T-cell (primary cell): ENCODE measurements at regions not wholly inside any gene's neighbourhood (a gene's known extent, or its start where the extent isn't known, plus 50 kb on each side); places are given as distances from the start of the nearest gene placed in this dataset.

Experiments used
- ATAC-seq, 4 experiments: fragments of 200-7000 bp in 3 of 4; fragments of 150-1000 bp in 1 of 4; cut with Tn5 transposase; replicated peaks in 1 of 4; 1 replicate in 3 of 4; 2 replicates in 1 of 4; pipeline ENCODE4 v1.10.0; 2021; ENCODE audit warnings: moderate library complexity in 3 of 4, mild to moderate bottlenecking in 2 of 4, moderate number of reproducible peaks in 1 of 4
- CTCF ChIA-PET, 2 donors: fragments of 300-600 bp; sonication (Branson Sonifier 250); formaldehyde crosslinking; loops; one replicate each; lab custom pipeline; 2022; ENCODE audit warnings: antibody characterized with exemption in 2 of 2; lab: Charles Lee
- POLR2A ChIA-PET, 2 donors: fragments of 300-600 bp; sonication (Branson Sonifier 250); formaldehyde crosslinking; loops; one replicate each; lab custom pipeline; 2022; ENCODE audit warnings: antibody characterized with exemption in 2 of 2; lab: Charles Lee
- DNase-seq, 35 experiments: peaks; one replicate each; pipeline versions ENCODE4 v3.0.0 to v3.0.0-alpha.2; 2013 to 2023
- H3K27ac ChIP-seq: one replicate; pipeline ENCODE4 v1.5.1; 2013; ENCODE audit warnings: low read length
- H3K27me3 ChIP-seq, 2 experiments: replicated peaks in 1 of 2; 1 replicate in 1 of 2; 2 replicates in 1 of 2; pipeline versions ENCODE4 v1.6.1 to v1.7.0; 2013; ENCODE audit warnings: low read length in 1 of 2, mixed read lengths in 1 of 2; ENCODE audit not compliant: control insufficient read depth in 2 of 2, insufficient read depth in 2 of 2; ENCODE audit errors: extremely low read depth in 1 of 2
- H3K36me3 ChIP-seq, 2 donors: 1 replicate in 1 of 2; 2 replicates in 1 of 2; pipeline versions ENCODE4 v1.6.1 to v1.7.0; 2013; ENCODE audit warnings: low read length in 1 of 2; ENCODE audit not compliant: control insufficient read depth in 2 of 2, insufficient read depth in 1 of 2; ENCODE audit errors: extremely low read depth in 1 of 2
- H3K4me1 ChIP-seq, 2 experiments: 1 replicate in 1 of 2; 2 replicates in 1 of 2; pipeline versions ENCODE4 v1.6.1 to v1.7.0; 2013; ENCODE audit warnings: low read length in 2 of 2, mixed read lengths in 1 of 2; ENCODE audit not compliant: insufficient read depth in 2 of 2, control insufficient read depth in 1 of 2; ENCODE audit errors: extremely low read depth in 1 of 2
- H3K4me3 ChIP-seq, 2 donors: 1 replicate in 1 of 2; 2 replicates in 1 of 2; pipeline versions ENCODE4 v1.5.1 to v1.7.0; 2013; ENCODE audit warnings: mild to moderate bottlenecking in 2 of 2, low read length in 1 of 2, moderate library complexity in 1 of 2; ENCODE audit not compliant: control insufficient read depth in 1 of 2; ENCODE audit errors: extremely low read depth in 1 of 2
- H3K9me3 ChIP-seq: 2 replicates; pipeline ENCODE4 v1.7.0; 2013
- H3K27ac Mint-ChIP-seq, 2 donors: one replicate each; pipeline ENCODE4 v1.8.0; 2020 to 2021; ENCODE audit warnings: mild to moderate bottlenecking in 2 of 2, mixed read lengths in 2 of 2
- H3K27me3 Mint-ChIP-seq, 2 donors: one replicate each; pipeline ENCODE4 v1.8.0; 2021 to 2022; ENCODE audit warnings: mixed read lengths in 2 of 2
- H3K36me3 Mint-ChIP-seq: one replicate; pipeline ENCODE4 v1.8.0; 2021; ENCODE audit warnings: mixed read lengths
- H3K4me1 Mint-ChIP-seq, 3 donors: one replicate each; pipeline ENCODE4 v1.8.0; 2020 to 2022; ENCODE audit warnings: mixed read lengths in 3 of 3, mild to moderate bottlenecking in 1 of 3
- H3K4me3 Mint-ChIP-seq, 3 donors: one replicate each; pipeline ENCODE4 v1.8.0; 2020 to 2022; ENCODE audit warnings: mild to moderate bottlenecking in 3 of 3, mixed read lengths in 3 of 3, moderate library complexity in 3 of 3
- H3K9me3 Mint-ChIP-seq, 3 donors: one replicate each; pipeline ENCODE4 v1.8.0; 2020 to 2022; ENCODE audit warnings: mixed read lengths in 3 of 3
- WGBS: methylation state at CpG from one replicate; pipeline ENCODE4 v1.1.5; 2013; ENCODE audit warnings: missing lambda C conversion rate; ENCODE audit not compliant: insufficient coverage; 5-methylcytosine and 5-hydroxymethylcytosine counted together

DNA sequence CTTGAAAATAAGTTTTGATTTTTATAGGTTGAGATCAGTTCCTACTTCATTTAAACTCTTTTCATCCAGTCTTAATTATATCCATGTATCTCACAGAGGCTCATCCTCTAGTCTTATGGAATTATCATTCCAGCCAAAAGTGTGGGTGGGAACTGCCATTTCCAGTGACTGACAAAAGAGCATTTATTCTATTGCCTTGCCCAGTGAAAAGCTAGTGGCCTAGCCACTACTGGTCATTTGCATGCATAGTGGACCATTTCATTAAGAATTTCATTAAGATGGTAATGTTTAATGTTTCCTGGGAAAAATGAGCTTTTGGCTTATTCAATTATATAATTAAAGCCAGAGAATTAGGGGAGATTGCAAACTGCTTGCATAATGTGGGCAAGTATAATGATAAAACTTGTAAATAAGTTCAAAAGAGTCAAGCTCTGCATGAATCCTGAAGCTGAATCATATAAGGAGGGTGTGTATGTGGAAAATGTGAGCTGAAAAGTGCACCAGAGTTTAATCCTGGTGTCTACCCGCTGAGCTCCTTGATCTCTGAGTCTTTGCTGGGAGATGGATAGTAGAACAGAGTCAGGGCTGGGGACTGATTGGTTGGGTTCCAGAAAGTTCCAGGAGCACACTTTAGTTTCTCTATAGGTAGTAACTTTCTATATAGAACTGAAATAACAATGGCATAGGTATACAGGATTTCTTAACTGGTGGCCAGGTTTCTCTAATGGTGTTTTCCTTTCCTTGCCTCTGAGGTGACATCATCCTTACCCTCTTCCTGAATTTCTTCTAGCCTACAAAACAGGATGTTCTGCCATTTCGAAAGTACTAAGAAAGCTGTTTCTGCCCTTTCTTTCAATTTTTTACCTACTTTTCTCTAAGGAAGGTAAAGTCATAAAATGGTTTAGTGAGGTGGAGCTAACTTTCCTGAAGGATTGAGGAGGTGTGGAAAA, 78.5 kb downstream of the KIF4B start:
- Histone ChIP-seq H3K9me3 (no peaks in the 10 kb centered on the region), H3K4me3 (no peak overlapping the region), H3K36me3 (no peaks in the 10 kb centered on the region), H3K27me3 (peaks cover 0 to 3% of the 10 kb centered on the region in 2 experiments), H3K4me1 (no peaks in the 10 kb centered on the region), H3K27ac (no peak overlapping the region)
- ChIA-PET CTCF (no interaction called here), POLR2A (interaction anchor here in 1 of 2 donors (0.6 kb wide), 1 partner anchor 1940 kb away, joined by 3 read pairs; no protein-coding TSS in a partner anchor)
- Mint-ChIP-seq H3K4me3 (no peak overlapping the region), H3K4me1 (no peaks in the 10 kb centered on the region), H3K27ac (no peak overlapping the region), H3K9me3 (no peaks in the 10 kb centered on the region), H3K27me3 (peaks cover 13 to 15% of the 10 kb centered on the region in 2 donors), H3K36me3 (no peaks in the 10 kb centered on the region)
- ATAC-seq (no peak), DNase-seq (no peak)
- WGBS: no CpG with 5 or more reads among the region's 2 CpGs

DNA sequence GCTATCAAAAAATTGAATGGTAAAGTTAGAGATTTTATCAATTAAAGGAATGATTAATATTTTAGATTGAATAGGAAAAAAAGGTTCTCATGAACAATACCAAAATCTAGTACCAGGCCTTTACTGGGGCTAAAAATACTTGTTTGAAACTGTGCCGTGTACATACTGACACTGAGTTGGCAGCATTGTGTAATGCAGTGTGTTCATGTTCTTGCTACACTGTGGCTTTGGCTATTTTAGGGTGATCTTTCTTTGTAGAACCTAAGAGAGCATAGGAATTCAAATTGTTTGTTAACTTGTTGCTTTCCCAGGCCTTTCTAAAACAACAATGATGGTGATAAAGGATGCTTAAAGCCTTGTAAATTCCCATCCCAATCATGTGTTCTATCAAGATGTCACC, 80.9 kb downstream of the KIF4B start:
- Mint-ChIP-seq H3K4me3 (no peak overlapping the region), H3K36me3 (no peaks in the 10 kb centered on the region), H3K4me1 (no peaks in the 10 kb centered on the region), H3K27me3 (peaks cover 13 to 15% of the 10 kb centered on the region in 2 donors), H3K9me3 (no peaks in the 10 kb centered on the region), H3K27ac (no peak overlapping the region)
- CTCF ChIA-PET: no interaction called here
- no peaks in the 10 kb centered on the region for H3K9me3 ChIP-seq
- no peak for ATAC-seq
- POLR2A ChIA-PET: no interaction called here
- no peak overlapping the region for H3K4me3 ChIP-seq
- no peak overlapping the region for H3K27ac ChIP-seq
- no peaks in the 10 kb centered on the region for H3K36me3 ChIP-seq
- WGBS: 60% methylated on average over 1 of the region's 1 CpG
- no peaks in the 10 kb centered on the region for H3K4me1 ChIP-seq
- no peak for DNase-seq
- H3K27me3 ChIP-seq: peaks cover 0 to 3% of the 10 kb centered on the region in 2 experiments

DNA sequence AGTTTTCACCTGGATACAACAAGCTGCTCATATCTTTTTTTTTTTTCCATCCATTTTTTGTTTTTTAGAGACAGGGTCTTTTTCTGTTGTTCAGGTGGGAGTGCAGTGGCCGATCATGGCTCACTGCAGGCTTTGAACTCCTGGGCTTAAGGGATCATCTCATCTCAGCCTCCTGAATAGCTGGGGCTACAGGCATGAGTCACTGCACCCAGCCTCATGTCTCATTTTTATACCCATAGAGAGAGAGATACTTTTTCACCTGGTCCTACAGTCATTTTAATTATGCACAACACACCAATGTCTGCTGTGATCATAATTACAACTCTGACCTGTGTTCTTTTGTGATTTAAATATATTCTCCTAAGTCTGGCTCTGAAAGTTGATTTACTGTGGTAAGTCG, 84.4 kb downstream of the KIF4B start:
- Histone ChIP-seq H3K4me1 (no peaks in the 10 kb centered on the region), H3K4me3 (no peak overlapping the region), H3K27ac (no peak overlapping the region), H3K36me3 (no peaks in the 10 kb centered on the region), H3K27me3 (peaks cover 0 to 7% of the 10 kb centered on the region in 2 experiments), H3K9me3 (no peaks in the 10 kb centered on the region)
- ATAC-seq: no peak
- Mint-ChIP-seq H3K36me3 (no peaks in the 10 kb centered on the region), H3K9me3 (no peaks in the 10 kb centered on the region), H3K4me3 (no peak overlapping the region), H3K27me3 (peaks cover 14% of the 10 kb centered on the region in 2 donors), H3K27ac (no peak overlapping the region), H3K4me1 (no peaks in the 10 kb centered on the region)
- ChIA-PET POLR2A (no interaction called here), CTCF (no interaction called here)
- WGBS: 55% methylated on average over 1 of the region's 2 CpGs
- DNase-seq: no peak

GRCh38 chr5:155098433-155098832, 84.9 kb downstream of the KIF4B start:
- Mint-ChIP-seq H3K27me3 (peaks cover 15 to 16% of the 10 kb centered on the region in 2 donors), H3K9me3 (no peaks in the 10 kb centered on the region), H3K27ac (no peak overlapping the region), H3K36me3 (no peaks in the 10 kb centered on the region), H3K4me1 (no peaks in the 10 kb centered on the region), H3K4me3 (no peak overlapping the region)
- ATAC-seq: no peak
- ChIA-PET POLR2A (no interaction called here), CTCF (no interaction called here)
- Histone ChIP-seq H3K36me3 (no peaks in the 10 kb centered on the region), H3K4me3 (no peak overlapping the region), H3K27me3 (peaks cover 0 to 7% of the 10 kb centered on the region in 2 experiments), H3K4me1 (no peaks in the 10 kb centered on the region), H3K9me3 (no peaks in the 10 kb centered on the region), H3K27ac (no peak overlapping the region)
- WGBS: no CpG with 5 or more reads among the region's 1 CpG
- DNase-seq: no peak

GRCh38 chr5:155101697-155102096, 88.1 kb downstream of the KIF4B start:
- WGBS: 40% methylated on average over 2 of the region's 2 CpGs
- H3K27ac Mint-ChIP-seq: no peak overlapping the region
- H3K27me3 Mint-ChIP-seq: peaks cover 10 to 11% of the 10 kb centered on the region in 2 donors
- no peak for ATAC-seq
- H3K4me3 Mint-ChIP-seq: no peak overlapping the region
- H3K9me3 Mint-ChIP-seq: no peaks in the 10 kb centered on the region
- ChIA-PET POLR2A (interaction anchor here in 1 of 2 donors (0.5 kb wide), 1 partner anchor 46 kb away, joined by 9 read pairs; no protein-coding TSS in a partner anchor), CTCF (no interaction called here)
- no peaks in the 10 kb centered on the region for H3K4me1 Mint-ChIP-seq
- Histone ChIP-seq H3K27ac (no peak overlapping the region), H3K4me3 (no peak overlapping the region), H3K27me3 (peaks cover 0 to 4% of the 10 kb centered on the region in 2 experiments), H3K9me3 (no peaks in the 10 kb centered on the region), H3K36me3 (no peaks in the 10 kb centered on the region), H3K4me1 (no peaks in the 10 kb centered on the region)
- DNase-seq: no peak
- H3K36me3 Mint-ChIP-seq: no peaks in the 10 kb centered on the region

DNA sequence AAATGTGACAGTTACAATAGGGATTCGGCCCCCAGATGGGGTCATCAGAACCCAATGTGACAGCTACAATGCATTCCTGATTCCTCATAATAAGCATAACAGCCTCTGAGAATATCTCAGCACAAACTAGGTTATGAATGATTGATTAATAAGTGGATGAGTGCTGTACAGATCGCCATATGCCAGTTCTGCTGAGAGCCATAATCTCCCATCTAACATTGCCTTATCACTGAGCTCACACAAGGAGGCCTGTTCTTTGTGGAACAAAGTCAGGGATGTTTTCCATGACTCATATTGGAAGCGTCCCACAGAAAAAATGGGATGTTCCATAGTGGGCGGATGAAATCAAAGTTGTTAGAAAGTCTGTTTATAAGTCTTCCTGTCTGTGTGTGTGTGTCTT, 89.6 kb downstream of the KIF4B start:
- Mint-ChIP-seq H3K9me3 (no peaks in the 10 kb centered on the region), H3K4me3 (no peak overlapping the region), H3K27ac (no peak overlapping the region), H3K4me1 (no peaks in the 10 kb centered on the region), H3K27me3 (peaks cover 9 to 10% of the 10 kb centered on the region in 2 donors), H3K36me3 (no peaks in the 10 kb centered on the region)
- WGBS: 86% methylated on average over 2 of the region's 4 CpGs
- ChIA-PET CTCF (no interaction called here), POLR2A (no interaction called here)
- Histone ChIP-seq H3K27ac (no peak overlapping the region), H3K4me1 (no peaks in the 10 kb centered on the region), H3K9me3 (no peaks in the 10 kb centered on the region), H3K36me3 (no peaks in the 10 kb centered on the region), H3K27me3 (peaks cover 0 to 6% of the 10 kb centered on the region in 2 experiments), H3K4me3 (no peak overlapping the region)
- ATAC-seq (no peak), DNase-seq (no peak)
